Lung microvascular endothelial cell (primary cell): ENCODE measurements at regions not wholly inside any gene's neighbourhood (a gene's known extent, or its start where the extent isn't known, plus 50 kb on each side); places are given as distances from the start of the nearest gene placed in this dataset.

Experiments
- DNase-seq, 2 donors: peaks; one replicate each; pipeline versions ENCODE4 v3.0.0 to v3.0.0-alpha.2; 2010; ENCODE audit warnings: low read depth in 2 of 2

DNA sequence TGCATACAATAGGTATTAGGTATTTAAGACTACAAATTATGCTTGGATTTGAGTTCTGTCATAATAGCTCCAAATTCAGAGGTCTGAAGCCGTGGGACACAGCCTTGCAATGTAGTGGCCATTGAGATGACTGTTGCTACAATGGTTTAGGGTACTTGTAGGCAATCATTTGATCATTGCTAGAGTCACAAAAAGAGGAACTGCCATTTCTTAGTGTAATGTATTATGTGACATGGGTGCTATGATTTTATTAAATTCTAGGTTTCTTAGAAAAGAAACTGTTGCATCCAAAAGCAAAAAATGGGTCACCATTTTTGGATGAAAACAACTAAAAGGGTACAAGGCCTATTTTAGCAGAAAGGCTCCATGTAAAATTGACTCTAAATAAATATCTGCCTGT is 129.9 kb upstream of the ZNF644 start:
- no peak for DNase-seq

DNA sequence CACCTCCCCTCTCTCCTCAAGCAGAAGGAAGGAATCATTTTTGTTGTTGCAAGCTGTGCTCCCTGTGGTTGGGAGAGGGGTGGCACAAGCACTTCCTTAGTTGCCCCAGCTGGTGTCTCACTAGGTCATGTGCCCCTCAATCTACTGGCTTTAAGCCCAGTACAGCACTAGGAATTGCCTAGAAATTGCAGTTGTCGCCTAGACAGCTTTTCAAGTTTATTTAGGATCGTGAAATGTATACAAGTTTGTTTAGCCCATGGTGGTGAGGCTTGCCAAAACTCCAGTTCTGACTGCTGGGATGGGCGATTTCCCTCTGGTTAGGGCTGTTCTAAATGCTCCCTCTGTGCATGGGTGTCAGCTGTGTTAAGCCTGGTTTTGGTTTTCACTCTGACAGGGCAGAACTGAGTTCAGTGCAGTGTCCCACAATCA is 126.8 kb upstream of the ZNF644 start:
- no peak for DNase-seq

DNA sequence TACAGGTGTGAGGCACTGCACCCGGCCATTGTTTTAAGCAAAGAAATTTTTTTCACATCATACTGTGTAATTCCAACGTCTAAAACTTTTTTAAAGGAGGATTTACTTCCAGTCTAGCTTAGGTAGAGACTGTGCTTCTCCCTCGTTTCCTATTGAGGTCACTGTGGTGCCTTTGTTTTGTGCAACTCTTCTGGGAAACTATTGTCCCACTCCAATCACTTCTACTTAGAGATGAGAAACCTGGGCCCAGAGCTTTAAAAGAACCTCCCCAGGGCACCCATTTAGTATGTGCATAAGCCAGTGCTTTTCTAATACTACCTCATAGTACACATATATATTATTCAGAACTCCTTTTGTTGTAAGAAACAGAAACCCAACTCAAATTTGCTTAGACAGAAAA is 120.0 kb upstream of the ZNF644 start:
- no peak for DNase-seq

DNA sequence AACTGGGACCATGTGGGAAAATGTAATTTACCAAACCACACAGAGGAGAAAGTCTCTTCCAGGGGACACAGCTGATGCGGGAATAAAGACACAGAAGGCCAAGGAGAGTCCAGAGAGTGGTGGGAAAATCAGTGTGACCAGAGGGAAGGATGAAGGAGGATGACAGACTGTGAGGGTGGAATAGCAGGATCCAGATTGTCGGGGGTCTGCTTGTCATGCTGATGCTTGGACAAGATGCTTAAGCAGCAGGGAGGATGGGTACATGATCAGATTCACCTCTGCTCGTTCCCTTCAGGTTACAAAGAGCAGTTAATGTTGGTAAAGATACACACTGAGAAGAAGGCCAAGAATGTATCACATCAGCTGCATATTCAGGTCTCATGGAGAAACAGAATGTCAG is 117.1 kb upstream of the ZNF644 start:
- no peak for DNase-seq

DNA sequence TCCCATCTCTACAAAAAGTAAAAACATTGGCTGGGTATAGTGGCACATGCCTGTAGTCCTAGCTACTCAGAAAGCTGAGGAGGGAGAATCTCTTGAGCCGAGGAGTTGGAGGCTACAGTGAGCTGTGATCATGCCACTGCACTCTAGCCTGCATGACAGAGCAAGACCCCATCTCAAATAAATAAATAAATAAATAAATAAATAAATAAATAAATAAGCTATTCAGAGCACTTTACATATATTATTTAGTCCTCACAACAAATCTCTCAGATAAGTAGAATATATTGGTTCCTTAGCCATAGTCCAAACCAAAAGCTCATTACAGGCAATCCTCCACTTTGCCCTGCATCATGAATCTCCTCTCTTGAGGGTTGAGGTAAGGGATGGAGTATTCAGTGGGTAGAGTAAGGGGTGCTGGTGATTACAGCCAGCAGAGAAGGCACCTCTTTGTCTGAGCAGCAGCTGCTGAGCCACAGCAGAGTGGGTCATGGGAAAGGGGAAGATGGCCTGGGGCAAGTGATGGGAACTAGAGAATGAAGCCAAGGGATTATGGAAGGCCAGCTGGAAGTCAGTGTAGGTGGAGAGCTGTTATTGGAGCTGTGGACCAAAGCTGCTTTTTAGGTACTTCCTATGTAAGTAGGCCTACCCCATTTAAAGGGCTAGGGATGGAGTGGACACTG is 115.5 kb upstream of the ZNF644 start:
- DNase-seq = no peak

DNA sequence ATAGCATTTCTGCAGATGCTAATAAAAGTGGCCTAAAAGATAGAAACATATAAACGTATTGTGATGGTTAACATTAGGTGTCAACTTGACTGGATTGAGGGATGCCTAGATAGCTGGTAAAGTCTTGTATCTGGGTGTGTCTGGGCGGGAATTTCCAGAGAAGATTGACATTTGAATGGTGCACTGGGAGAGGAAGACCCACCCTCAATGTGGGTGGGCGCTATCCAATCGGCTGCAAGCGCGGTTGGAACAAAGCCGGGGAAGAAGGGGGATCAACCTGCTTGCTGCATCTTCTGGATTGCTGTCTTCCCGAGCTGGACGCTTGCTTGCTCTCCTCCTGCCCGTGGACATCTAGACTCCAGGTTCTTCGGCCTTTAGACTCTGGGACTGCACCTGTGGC is 114.0 kb upstream of the ZNF644 start:
- no peak for DNase-seq

DNA sequence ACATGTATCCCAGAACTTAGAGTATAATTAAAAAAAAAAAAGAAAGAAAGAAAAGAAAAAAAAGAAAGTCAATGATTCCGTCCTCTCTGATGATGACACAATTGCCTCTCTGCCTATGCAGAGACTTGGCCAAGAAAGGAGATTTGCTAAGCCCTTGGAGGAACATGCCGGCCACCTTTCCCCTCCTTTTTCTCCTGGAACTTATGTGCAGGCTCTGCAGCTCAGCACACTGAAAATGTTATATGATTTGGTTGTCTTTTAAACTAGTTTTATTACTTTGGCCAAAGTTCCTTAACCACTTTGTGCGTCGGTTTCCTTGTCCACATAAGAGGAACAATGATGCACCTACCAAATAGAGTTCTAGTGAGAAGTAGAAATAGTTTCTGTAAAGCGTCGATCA is 111.4 kb upstream of the ZNF644 start:
- DNase-seq = no peak

DNA sequence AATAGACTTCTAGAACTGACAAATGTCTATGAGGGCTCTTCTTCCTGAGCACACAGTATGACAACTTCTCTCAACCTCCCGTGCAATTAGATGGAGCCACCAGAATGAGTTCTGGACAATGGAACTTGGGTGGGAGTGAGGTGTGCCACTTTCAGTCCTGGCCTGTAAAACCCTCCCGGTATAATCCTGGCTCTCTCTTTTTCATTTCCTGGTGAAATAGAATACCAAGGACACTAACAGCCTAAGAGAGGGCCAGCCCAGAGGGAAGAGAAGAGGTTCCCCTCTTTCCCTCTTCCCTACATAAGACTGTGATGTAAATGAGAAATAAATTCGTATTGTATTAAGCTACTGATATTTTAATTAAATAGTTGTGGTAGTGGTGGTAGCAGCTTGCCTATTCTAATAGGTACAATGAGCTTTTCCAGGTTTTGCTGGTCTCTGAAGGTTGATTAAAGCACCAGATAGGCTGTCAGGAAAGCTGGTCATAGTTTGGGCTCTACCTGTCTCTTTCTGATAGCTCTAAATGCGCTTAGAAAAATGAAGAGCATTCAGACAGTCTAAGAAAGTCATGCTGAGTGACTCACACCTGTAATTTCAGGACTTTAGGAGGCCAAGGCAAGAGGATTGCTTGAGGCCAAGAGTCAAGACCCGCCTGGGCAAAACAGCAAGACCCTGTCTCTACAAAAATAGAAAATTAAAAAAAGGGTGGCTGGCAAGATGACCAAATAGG is 108.6 kb upstream of the ZNF644 start:
- no peak for DNase-seq

DNA sequence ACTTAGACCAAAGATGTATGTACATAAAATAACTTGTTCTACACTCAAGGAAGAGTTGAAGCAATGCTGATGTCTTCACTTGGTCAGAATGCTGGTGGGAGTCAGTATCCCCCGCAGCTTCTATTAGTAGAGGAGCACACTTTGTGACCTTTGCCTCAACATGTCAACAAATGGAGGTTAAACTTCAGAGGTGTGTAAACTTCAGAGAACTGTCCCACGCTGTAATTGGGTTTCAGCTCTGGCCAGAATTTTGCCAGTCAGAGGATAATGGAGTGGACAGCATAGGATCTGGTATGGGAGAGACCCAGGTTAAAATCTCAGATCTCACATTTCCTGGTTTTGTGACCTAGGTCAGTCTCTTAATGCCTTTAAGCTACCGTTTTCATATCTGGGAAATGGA is 107.6 kb upstream of the ZNF644 start:
- no peak for DNase-seq

DNA sequence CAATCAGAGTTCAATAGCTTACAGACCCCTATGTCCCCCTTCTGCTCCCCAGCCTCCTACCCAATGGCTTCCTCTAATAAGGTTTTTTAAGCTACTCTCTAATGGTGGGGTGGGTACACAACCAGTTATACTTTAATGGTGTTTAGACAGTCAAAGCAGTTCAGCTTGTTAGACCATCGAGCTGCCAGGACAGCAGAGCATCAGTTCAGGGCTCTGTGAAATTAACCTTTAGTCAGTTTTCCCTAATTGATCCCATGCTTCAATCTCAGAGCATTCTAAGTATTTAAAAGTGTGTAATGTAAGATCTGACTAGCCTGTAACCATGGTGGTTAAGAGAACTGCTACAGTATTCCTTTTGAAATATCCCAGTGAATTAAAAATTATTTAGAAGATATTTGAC is 107.2 kb upstream of the ZNF644 start:
- no peak for DNase-seq

DNA sequence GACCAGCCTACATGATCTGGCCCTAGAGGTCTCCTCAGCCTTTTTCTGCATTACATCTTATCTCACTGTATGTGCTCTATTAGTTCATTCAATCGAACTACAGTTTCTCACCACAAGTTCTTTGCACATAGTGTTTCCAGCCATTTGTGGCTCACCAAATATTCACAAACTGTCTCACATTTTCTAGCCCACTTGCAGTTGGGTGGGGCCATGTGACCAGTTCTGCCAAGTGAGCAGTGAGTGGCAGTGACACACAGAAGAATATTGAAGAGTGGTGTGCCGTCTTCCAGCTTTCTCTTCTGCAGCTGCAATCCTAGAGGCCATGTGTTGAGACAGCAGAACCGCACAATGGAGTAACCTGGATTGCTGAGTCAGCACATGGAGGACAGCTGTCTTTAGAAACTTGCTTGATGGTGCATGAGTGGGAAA is 103.2 kb upstream of the ZNF644 start:
- DNase-seq = no peak

DNA sequence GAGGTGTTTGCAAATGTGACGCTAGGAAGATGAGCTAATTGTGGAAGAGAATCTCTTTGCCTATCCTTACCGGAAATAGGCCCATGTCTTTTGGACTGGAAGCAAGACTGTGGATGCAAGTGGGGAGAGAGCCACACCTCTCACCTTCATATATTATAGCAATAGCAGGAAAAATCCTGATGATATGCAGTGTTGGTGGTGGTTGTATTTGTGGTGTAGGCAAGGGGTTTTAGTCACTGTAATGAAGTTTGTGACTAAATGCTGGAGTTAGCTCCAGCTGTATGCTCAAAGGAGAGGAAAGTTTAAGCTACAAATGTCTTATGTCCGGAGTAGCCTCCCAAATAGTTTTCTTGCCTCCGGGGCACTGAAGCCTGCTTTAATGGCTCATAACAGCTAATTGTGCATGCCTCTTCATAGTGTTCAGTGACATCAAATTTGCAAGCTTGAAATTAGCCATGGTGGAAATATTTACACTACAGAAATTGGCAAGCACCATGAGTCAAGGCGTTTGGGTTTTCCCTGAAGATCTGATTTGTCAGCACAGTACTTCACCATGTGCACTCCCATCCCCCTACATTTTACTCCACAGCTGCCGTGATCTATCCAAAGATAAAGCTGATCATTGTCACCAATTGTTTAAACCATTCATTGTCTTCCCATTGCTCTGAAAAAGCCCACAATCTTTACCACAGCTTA is 102.6 kb upstream of the ZNF644 start:
- DNase-seq = no peak

DNA sequence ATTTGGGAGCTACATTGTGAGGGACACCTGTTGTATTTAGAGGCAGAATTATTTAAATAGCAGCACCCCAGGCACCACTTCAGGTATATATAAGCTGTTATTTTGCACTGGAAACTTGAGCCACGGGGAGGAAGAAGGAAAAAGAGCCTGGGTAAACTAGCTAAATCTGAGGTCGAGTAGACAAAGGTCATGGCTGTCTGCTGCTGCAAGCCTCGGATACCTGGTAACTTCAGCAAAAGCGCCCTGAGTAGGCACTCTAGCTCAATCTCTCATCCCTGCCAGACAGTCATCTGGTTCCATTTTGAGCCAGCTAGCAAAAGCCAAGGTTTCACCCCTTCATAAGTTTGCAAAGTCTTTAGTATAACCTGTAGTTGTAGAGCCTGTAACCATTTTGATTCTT is 101.9 kb upstream of the ZNF644 start:
- no peak for DNase-seq

DNA sequence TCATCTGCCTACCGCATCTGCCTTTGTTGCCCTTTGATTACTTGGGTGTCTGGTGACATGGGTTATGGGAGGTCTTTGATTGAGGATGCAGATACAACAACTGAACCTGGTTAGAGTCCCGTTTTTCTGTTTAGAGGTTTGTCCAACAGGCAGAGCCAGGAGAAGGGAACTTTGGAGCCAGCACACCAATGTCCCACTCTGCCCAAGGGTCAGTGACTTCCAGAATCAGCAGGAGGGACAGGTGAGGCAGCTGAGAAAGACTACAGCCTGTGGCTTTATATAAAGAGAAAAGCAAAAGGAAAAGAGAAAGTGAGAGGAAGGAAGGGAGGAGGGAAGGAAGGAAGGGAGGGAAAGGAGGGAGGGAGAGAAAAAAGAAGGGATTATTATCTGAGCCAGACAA is 101.5 kb upstream of the ZNF644 start:
- no peak for DNase-seq

DNA sequence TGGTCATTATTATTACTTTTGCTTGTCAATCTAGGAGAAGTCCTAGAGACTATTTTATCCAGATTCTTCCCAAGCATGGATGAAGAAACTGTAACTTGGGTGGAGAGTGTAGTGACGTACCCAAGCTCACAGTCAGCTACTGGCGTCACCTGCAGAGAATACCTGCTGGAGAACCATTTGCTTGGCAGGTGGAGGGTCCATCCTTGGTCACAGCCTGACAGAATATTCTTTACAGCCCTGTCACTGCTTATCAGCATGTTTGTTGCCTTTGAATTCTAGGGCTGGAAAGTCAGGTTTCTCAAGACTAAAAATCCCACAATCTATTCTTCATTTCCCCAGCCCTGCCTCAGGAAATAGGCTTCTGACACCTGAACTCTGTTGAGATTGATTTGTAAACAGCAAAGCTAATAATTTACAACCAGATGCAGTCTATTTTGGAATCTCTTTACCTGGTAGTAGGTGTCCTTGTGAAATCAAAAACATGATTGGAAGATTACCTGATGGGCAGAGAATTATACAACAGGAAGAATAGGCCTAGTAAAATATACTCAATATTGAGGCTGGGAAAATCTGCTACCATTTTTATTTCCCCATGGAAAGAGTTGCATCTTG is 100.4 kb upstream of the ZNF644 start:
- DNase-seq = no peak

DNA sequence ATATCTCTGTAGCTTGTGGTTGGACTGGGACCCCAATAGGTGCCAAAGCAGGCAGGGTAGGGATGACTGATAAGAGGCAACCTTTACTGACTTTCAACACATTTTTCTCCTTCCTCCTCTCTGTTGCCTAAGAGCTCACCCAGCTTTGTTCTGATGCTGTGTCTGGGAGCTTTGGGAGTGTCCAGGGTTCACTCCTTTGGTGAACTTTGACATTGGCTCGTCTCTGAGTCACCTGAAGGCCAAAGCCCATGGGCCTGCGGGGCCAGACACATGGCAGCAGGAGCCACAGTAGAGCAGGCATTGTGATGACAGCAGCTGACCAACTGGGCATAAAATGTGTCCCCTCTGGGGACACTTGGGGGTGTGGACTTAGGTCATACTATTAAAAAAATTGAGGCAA is 99.5 kb upstream of the ZNF644 start:
- no peak for DNase-seq

DNA sequence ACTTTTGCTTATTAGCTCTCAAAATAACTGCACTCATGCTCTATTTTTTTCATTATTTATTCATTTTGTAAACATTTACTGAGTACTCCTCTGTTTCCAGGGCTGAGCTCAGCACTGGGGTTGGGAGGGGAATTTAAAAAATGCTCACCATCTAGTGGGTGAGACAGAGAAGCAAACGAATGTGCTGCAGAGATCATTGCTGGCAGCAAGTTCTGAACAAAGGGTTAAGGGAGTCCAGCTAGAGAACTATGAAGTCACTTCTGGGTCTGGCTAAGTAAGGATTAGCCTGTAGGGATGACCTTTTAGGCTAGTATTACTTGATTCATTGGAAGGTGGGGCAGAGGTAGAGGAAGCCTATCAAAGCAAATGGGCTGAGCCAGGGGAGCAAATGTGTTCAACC is 99.1 kb upstream of the ZNF644 start:
- no peak for DNase-seq

DNA sequence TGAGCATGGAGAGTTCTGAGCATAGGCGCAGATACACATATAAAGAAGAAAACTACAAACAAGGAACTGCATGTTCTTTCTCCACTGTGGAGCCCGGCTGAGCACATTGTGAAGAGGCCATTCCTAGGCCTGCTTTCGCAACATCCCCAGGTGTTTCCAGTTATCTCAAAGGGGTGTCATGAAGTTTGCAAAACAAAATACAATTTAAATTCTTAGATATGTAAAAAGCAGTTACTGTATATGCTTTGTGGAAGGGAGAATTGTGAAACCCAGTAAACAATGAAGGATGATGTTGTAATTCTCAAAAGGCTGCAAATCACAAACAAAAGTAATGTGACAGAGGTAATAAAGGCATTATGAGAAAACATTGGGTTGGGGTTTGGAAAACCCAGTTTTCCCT is 98.6 kb upstream of the ZNF644 start:
- DNase-seq = no peak

DNA sequence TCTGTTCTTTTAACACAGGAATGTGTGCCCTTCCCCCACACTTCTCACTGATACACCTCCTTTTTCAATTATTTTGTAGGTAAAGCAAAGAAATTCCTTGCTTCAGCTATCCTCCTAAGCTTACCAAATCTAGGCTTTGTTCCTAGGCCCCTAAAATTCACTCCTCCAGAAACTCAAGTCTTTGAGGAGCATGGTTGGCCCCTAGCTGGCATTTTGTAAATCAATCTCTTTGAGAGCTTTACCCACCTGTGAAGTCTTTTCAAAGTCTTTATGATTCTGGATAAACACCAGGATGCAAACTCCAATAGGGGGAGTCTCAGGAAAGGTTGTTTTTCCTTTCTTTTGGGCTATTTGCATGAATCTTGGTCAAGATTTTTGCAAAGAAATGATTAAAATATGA is 82.9 kb upstream of the ZNF644 start:
- DNase-seq = no peak

DNA sequence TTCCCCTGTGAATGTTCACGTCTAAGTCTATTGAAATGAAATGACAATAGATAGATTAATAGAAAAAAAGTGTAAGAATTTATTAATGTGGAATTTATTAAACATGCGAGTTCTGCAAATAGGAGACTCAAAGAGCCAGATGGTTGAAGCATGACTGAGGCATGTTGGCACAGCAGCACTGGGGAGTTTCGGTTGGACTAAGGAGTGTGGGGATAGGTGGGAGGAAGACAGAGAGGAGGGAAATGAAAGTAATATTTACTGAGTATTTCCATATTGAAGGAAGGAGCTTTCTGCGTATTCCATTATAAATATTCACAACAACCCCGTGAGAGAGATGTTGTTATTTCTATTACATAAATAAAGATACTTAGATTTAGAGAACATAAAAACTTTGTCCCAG is 79.5 kb upstream of the ZNF644 start:
- no peak for DNase-seq

DNA sequence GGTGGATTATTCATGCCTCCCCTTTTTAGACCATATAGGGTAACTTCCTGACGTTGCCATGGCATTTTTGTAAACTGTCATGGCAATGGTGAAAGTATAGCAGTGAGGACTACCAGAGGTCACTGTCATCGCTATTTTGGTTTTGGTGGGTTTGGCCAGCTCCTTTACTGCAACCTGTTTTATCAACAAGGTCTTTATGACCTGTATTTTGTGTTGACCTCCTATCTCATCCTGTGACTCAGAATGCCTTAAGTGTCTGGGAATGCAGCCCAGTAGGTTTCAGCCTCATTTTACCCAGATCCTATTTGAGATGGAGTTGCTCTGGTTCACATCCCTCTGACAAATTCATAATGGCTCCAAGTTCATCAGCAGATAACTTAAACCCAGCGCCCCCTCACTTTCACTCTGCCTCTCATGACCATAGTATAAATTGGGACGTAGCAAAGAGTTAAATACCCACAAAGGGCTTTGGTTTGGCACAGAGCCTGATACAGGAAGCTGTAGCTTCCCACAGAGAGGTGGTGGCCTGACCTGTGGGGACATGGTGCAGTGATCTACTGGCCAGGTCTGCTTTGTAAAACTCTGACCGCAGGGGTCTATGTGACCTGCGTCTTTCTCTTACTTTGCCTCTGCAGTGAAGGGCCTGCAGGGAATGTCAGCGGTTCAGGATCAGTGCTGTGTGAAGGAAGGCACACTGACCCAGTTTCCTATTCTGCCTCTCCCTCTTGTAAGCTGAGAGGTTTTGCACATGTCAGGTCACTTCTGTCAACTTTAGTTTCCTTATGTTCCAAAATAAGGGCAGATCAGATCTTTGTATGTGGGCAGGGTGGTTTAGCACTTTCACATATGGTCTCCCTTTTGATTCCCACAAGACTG is 78.1 kb upstream of the ZNF644 start:
- peak; percentile 13 to 54 for DNase-seq
